ENCODE measurements at regions not wholly inside any gene's neighbourhood (a gene's known extent, or its start where the extent isn't known, plus 50 kb on each side); places are given as distances from the start of the nearest gene placed in this dataset.

- no peak for TF ChIP-seq YY1 (IDR thresholded peaks at IDR 0.05; ENCODE audit: insufficient read depth, insufficient read length)
- TF ChIP-seq ZNF274 (IDR thresholded peaks at IDR 0.05; ENCODE audit: low read depth, low read length), result no peak
Measured at GRCh38 chr18:40313030-40313642, 1641.9 kb upstream of the PIK3C3 start.

Measured in NT2/D1 (cell line).